Endothelial cell (in vitro differentiated cells): ENCODE measurements at regions not wholly inside any gene's neighbourhood (a gene's known extent, or its start where the extent isn't known, plus 50 kb on each side); places are given as distances from the start of the nearest gene placed in this dataset.

ENCODE experiments used
- DNase-seq: peaks from one replicate; pipeline ENCODE4 v3.0.0; 2021; ENCODE audit warnings: low spot score
- H3K27ac Mint-ChIP-seq: one replicate; pipeline ENCODE4 v1.8.0; 2021; ENCODE audit warnings: mixed read lengths, inconsistent platforms; ENCODE audit not compliant: unreplicated experiment
- H3K27me3 Mint-ChIP-seq: one replicate; pipeline ENCODE4 v1.8.0; 2021; ENCODE audit warnings: mild to moderate bottlenecking, moderate library complexity, mixed read lengths, inconsistent platforms; ENCODE audit not compliant: unreplicated experiment
- H3K36me3 Mint-ChIP-seq: one replicate; pipeline ENCODE4 v1.8.0; 2021; ENCODE audit warnings: mild to moderate bottlenecking, low read depth, mixed read lengths, inconsistent platforms; ENCODE audit not compliant: unreplicated experiment
- H3K4me1 Mint-ChIP-seq: one replicate; pipeline ENCODE4 v1.8.0; 2021; ENCODE audit warnings: mild to moderate bottlenecking, mixed read lengths, inconsistent platforms; ENCODE audit not compliant: unreplicated experiment
- H3K4me3 Mint-ChIP-seq: one replicate; pipeline ENCODE4 v1.8.0; 2021; ENCODE audit warnings: mild to moderate bottlenecking, mixed read lengths, inconsistent platforms; ENCODE audit not compliant: unreplicated experiment
- H3K9me3 Mint-ChIP-seq: one replicate; pipeline ENCODE4 v1.8.0; 2021; ENCODE audit warnings: mixed read lengths, inconsistent platforms; ENCODE audit not compliant: unreplicated experiment
- CTCF ChIP-seq: fragments of 200-600 bp; sonication (generic); IDR thresholded peaks from one replicate; pipeline ENCODE4 v1.5.0; 2021; ENCODE audit warnings: antibody characterized with exemption; ENCODE audit not compliant: unreplicated experiment

DNA sequence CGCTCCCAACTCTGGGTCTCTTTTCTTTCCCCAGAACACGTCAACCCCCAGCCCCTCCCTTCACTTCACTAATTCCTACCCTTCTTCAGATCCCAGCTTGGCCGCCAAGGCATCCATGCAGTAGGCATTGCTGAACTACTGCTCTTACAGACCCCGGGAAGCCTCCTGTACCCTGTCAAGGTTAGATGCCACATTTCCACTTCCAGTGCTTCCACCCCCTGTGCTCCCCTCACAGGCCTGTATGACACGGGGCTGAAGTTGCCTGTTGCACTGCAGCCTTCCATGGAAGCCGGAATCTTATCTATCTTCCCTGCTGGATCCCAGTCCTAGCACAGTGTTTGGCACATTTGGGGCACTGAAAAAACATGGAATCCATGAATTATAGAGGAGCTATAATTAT, 99.0 kb upstream of the SOD1 start:
- Mint-ChIP-seq H3K4me1 (peaks cover 25% of the 10 kb centered on the region), H3K4me3 (peak overlapping the region; percentile 95), H3K27ac (peak overlapping the region; percentile 88), H3K36me3 (peaks cover 8% of the 10 kb centered on the region), H3K9me3 (no peaks in the 10 kb centered on the region), H3K27me3 (peaks cover 14% of the 10 kb centered on the region)
- DNase-seq, result no peak
- no peak for TF ChIP-seq CTCF

- peak overlapping the region; percentile 88 for H3K27ac Mint-ChIP-seq
These were observed 99.9 kb upstream of the SOD1 start for GRCh38 chr21:31559368-31560119.

DNA sequence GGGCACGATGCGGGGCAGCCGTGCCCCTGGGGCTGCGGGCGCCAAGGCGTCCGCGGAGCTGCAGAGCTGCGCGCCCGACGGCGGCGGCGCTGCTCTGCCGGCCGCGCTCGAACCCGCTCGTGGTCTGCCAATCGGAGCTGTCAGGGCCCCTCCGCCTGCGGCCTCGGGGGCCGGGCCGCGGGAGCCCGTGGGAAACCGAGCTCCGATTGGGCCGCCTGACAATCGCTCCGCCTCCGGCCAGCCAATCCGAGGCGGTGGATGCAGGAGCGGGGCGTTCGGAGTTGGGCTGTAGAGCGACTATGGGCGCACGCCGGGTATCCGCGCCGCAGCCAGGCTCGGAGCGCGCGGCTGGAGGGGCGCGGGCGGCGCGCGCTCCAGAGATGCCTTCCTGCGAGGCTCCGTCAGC, 100.5 kb upstream of the SOD1 start:
- H3K36me3 Mint-ChIP-seq, result peaks cover 18% of the 10 kb centered on the region
- peaks cover 40% of the 10 kb centered on the region for H3K4me1 Mint-ChIP-seq
- H3K27me3 Mint-ChIP-seq, result peaks cover 21% of the 10 kb centered on the region
- H3K9me3 Mint-ChIP-seq, result no peaks in the 10 kb centered on the region
- peak; percentile 96 for DNase-seq
- peak; percentile 49 for TF ChIP-seq CTCF
- no peak overlapping the region for H3K4me3 Mint-ChIP-seq
- H3K27ac Mint-ChIP-seq, result no peak overlapping the region

More at GRCh38 chr21:31559368-31560119, 99.9 kb upstream of the SOD1 start:
- Mint-ChIP-seq H3K27me3 (peaks cover 21% of the 10 kb centered on the region), H3K9me3 (no peaks in the 10 kb centered on the region), H3K4me1 (peaks cover 34% of the 10 kb centered on the region), H3K36me3 (peaks cover 14% of the 10 kb centered on the region), H3K4me3 (peak overlapping the region; percentile 95)
- DNase-seq, result peak; percentile 98
- TF ChIP-seq CTCF, result no peak

DNA sequence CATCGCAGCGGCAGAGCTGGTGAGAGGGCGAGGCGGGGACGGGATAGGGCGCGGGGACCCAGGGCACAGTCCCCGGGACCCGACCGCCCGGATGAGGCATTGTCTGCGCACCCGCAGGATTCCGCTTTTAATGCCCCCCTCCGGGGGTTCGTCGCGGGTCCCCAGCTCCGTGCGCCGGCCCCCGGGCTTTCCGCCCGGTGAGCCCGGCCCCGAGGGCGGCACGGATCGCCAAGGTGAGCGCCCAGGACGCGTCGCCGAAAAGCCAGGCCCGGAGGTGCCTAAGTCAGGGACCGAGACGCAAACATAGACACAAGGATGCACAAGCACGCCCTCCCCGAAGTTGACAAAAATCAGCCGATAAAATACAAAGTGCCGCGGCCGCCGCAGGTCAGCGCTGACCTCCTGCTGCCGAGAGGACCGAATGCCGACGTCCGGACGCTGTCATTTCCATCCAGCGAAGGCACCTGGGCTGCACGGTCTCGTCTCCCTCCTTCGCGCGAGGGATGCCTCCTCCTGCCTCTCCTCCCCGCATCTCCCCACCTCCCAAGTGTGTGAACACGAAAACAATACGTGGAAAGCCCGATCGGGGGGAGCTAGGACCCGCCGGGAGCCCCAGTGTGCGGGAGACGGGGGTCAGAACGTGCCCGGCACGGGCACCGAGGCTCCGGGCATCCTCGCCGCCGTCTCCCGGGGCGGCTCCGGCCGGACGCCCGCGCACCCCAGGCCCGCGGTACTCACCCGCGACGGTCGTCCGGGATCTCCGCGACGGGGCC, 101.1 kb upstream of the SOD1 start:
- H3K4me3 Mint-ChIP-seq, result peak overlapping the region; percentile 92
- H3K27ac Mint-ChIP-seq, result no peak overlapping the region
- H3K9me3 Mint-ChIP-seq, result no peaks in the 10 kb centered on the region
- H3K36me3 Mint-ChIP-seq, result peaks cover 18% of the 10 kb centered on the region
- H3K4me1 Mint-ChIP-seq, result peaks cover 46% of the 10 kb centered on the region
- TF ChIP-seq CTCF, result no peak
- peak; percentile 65 for DNase-seq
- peaks cover 26% of the 10 kb centered on the region for H3K27me3 Mint-ChIP-seq
